ENCODE measurements at regions not wholly inside any gene's neighbourhood (a gene's known extent, or its start where the extent isn't known, plus 50 kb on each side); places are given as distances from the start of the nearest gene placed in this dataset.

DNA sequence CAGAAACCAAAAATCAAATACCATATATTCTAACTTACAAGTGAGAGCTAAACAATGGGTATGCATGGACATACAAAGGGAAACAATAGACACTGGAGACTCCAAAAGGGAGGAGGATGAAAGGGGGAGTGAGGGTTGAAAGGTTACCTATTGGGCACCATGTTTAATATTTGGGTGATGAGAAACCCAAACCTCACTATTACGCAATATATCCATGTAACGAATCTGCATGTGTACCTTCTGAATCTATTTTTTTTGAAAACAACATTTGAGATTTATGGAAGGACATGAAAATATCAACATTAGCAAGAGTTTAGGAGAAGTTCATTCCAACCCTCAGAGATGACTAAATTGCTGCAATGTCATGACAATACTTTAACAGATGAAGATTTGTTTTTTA is 586.1 kb downstream of the GBA3 start:
- TF ChIP-seq, protein P1, sequence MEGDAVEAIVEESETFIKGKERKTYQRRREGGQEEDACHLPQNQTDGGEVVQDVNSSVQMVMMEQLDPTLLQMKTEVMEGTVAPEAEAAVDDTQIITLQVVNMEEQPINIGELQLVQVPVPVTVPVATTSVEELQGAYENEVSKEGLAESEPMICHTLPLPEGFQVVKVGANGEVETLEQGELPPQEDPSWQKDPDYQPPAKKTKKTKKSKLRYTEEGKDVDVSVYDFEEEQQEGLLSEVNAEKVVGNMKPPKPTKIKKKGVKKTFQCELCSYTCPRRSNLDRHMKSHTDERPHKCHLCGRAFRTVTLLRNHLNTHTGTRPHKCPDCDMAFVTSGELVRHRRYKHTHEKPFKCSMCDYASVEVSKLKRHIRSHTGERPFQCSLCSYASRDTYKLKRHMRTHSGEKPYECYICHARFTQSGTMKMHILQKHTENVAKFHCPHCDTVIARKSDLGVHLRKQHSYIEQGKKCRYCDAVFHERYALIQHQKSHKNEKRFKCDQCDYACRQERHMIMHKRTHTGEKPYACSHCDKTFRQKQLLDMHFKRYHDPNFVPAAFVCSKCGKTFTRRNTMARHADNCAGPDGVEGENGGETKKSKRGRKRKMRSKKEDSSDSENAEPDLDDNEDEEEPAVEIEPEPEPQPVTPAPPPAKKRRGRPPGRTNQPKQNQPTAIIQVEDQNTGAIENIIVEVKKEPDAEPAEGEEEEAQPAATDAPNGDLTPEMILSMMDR (IDR thresholded peaks at IDR 0.05) = no peak
- no peak for TF ChIP-seq POLR2A (IDR thresholded peaks at IDR 0.05)
